PFSK-1 (cell line): ENCODE measurements at regions not wholly inside any gene's neighbourhood (a gene's known extent, or its start where the extent isn't known, plus 50 kb on each side); places are given as distances from the start of the nearest gene placed in this dataset.

Experiments used
- FOXP2 ChIP-seq: optimal IDR thresholded peaks from 2 replicates; pipeline ENCODE3; 2011; ENCODE audit warnings: borderline replicate concordance, control low read depth, inconsistent platforms; ENCODE audit not compliant: insufficient read depth; ENCODE audit errors: extremely low read length, extremely low read depth
- POLR2AphosphoS5 ChIP-seq: IDR thresholded peaks from 2 replicates; pipeline ENCODE4 v1.6.1; 2012; ENCODE audit warnings: low read depth, mild to moderate bottlenecking, control low read depth, low read length, moderate library complexity
- SIN3A ChIP-seq: IDR thresholded peaks from 2 replicates; pipeline ENCODE4 v1.6.1; 2012; ENCODE audit warnings: mild to moderate bottlenecking, low read length, moderate library complexity, borderline replicate concordance; ENCODE audit not compliant: insufficient read depth
- TAF1 ChIP-seq: IDR thresholded peaks from 2 replicates; pipeline ENCODE4 v1.6.1; 2012; ENCODE audit warnings: low read length, control low read depth, borderline replicate concordance; ENCODE audit not compliant: insufficient read depth
- TF ChIP-seq, protein P1 (sequence below), 2 experiments: IDR thresholded peaks; 2 replicates each; pipeline versions ENCODE4 v1.6.1 to v1.8.0; 2011 to 2012; ENCODE audit warnings: low read depth in 2 of 2, low read length in 2 of 2, control low read depth in 1 of 2, inconsistent platforms in 1 of 2, mild to moderate bottlenecking in 1 of 2, moderate library complexity in 1 of 2; ENCODE audit not compliant: insufficient read depth in 1 of 2

DNA sequence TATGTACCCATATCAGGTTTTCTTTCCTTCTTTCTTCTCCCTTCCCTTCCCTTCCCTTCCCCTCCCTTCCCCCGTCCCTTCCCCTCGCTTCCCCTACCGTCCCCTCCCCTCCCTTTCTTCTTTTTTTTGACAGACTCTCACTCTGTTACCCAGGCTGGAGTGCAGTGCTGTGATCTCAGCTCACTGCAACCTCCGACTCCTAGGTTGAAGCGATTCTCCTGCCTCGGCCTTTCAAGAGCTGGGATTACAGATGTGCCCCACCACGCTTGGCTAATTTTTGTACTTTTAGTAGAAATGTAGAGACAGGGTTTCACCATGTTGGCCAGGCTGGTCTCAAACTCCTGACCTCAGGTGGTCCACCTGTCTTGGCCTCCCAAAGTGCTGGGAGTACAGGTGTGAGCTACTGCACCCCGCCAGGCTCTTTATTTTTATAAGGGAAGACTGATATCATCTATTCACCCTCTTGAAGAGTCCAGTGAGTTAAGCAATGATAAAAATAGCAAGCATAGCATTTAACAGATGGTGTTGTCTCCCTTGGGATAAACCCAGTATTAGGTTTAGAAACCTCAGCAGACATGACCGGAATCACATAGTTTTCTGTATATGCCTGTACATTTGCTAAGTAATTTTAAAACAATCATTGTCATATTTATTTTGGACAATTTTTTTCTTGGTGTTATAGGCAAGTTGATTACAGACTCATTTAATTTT, 888.4 kb downstream of the TRIB2 start:
- TF ChIP-seq SIN3A (no peak), FOXP2 (no peak), TAF1 (no peak), POLR2AphosphoS5 (no peak)
- TF ChIP-seq, protein P1, sequence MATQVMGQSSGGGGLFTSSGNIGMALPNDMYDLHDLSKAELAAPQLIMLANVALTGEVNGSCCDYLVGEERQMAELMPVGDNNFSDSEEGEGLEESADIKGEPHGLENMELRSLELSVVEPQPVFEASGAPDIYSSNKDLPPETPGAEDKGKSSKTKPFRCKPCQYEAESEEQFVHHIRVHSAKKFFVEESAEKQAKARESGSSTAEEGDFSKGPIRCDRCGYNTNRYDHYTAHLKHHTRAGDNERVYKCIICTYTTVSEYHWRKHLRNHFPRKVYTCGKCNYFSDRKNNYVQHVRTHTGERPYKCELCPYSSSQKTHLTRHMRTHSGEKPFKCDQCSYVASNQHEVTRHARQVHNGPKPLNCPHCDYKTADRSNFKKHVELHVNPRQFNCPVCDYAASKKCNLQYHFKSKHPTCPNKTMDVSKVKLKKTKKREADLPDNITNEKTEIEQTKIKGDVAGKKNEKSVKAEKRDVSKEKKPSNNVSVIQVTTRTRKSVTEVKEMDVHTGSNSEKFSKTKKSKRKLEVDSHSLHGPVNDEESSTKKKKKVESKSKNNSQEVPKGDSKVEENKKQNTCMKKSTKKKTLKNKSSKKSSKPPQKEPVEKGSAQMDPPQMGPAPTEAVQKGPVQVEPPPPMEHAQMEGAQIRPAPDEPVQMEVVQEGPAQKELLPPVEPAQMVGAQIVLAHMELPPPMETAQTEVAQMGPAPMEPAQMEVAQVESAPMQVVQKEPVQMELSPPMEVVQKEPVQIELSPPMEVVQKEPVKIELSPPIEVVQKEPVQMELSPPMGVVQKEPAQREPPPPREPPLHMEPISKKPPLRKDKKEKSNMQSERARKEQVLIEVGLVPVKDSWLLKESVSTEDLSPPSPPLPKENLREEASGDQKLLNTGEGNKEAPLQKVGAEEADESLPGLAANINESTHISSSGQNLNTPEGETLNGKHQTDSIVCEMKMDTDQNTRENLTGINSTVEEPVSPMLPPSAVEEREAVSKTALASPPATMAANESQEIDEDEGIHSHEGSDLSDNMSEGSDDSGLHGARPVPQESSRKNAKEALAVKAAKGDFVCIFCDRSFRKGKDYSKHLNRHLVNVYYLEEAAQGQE (IDR thresholded peaks at IDR 0.05; ENCODE audit: insufficient read depth in 1 of 2, low read depth in 2 of 2, low read length in 2 of 2): no peak

DNA sequence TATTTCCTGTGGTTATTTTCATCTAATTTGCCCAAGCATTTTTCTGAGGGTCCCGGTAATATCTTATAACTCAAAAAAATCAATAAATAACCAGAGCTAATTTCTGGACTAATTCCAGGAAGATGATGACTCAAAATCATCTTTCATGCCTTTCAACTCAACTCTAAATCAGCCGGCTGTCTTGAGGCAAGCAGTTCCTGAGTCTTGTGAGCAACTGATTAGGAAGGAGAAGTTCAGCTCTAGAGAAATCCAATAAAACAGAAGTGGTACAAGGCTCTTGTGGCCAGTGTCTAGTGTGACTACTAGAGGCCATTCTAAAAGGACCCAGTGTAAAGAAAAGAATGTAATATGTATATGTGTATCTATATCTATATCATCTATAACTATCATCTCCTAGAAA, 890.4 kb downstream of the TRIB2 start:
- TF ChIP-seq POLR2AphosphoS5: no peak
- TF ChIP-seq SIN3A: no peak
- no peak for TF ChIP-seq FOXP2
- TF ChIP-seq, protein P1 (IDR thresholded peaks at IDR 0.05; ENCODE audit: insufficient read depth in 1 of 2, low read depth in 2 of 2, low read length in 2 of 2): no peak
- TF ChIP-seq TAF1: no peak

DNA sequence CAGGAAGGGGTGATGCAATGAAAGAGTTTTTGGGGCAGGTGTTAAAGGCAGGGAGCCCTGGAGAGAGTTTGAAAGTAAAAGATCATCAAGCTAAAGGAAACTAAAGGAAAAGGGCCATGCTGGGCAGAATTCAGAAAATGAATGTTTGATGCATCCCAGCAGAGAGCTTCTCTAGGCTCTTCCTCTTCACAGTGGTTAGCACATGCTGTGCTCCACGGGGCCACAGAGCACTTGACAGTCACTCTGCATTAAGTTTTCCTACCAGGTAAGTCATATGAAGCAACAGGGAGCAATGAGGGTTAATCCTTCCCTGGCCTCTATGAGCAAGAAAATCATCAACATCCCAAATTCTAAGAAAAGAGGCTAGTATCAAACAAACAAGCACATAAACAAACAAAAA, 895.2 kb downstream of the TRIB2 start:
- TF ChIP-seq FOXP2 (no peak), POLR2AphosphoS5 (no peak), SIN3A (no peak), TAF1 (no peak)
- TF ChIP-seq, protein P1 (IDR thresholded peaks at IDR 0.05; ENCODE audit: insufficient read depth in 1 of 2, low read depth in 2 of 2, low read length in 2 of 2): no peak

DNA sequence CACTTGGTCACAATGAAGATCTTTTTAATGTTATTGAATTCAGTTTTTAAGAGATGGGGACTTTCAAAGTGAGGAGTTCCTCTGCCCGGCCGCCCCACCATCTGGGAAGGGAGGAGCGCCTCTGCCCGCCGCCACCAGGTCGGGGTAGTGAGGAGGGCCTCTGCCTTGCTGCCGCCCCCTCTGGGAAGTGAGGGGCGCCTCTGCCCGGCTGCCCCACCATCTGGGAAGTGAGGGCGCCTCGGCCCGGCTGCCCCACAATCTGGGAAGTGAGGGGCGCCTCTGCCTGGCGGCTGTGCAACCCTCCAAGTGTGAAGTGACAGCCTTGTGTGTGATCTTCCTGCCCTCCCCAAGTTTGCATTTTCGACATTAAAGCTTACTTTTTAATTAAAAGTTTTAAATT, 899.3 kb downstream of the TRIB2 start:
- TF ChIP-seq, protein P1 (IDR thresholded peaks at IDR 0.05; ENCODE audit: insufficient read depth in 1 of 2, low read depth in 2 of 2, low read length in 2 of 2): no peak
- TF ChIP-seq FOXP2 (no peak), POLR2AphosphoS5 (no peak), SIN3A (no peak)

DNA sequence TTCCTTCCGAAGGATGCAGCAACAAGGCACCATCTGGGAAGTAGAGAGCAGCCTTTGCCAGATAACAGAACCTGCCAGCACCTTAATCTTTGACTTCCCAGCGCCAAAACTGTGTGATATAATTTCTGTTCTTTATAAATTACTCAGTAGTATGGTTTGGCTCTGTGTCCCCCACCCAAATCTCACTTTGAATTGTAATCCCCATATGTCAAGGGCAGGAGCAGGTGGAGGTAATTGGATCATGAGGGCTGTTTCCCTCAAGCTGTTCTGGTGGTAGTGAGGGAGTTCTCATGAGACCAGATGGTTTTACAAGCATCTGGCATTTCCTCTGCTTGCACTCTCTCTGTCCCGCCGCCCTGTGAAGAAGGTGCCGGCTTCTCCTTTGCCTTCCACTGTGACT, 899.9 kb downstream of the TRIB2 start:
- TF ChIP-seq, protein P1 (IDR thresholded peaks at IDR 0.05; ENCODE audit: insufficient read depth in 1 of 2, low read depth in 2 of 2, low read length in 2 of 2): no peak
- no peak for TF ChIP-seq FOXP2
